ENCODE measurements at regions not wholly inside any gene's neighbourhood (a gene's known extent, or its start where the extent isn't known, plus 50 kb on each side); places are given as distances from the start of the nearest gene placed in this dataset.

- intact Hi-C loops (cut with DNase I), result no loop called here
These were observed 97.3 kb upstream of the THRB start for GRCh38 chr3:24591661-24592555.

GRCh38 chr3:24594161-24594560 lies 99.5 kb upstream of the THRB start:
- intact Hi-C loops (cut with DNase I), result no loop called here
- no peak for DNase-seq

More at GRCh38 chr3:24591661-24592555, 97.3 kb upstream of the THRB start:
- no peak for DNase-seq

GRCh38 chr3:24595796-24596195 lies 101.1 kb upstream of the THRB start:
- intact Hi-C loops (cut with DNase I), result no loop called here
- no peak for DNase-seq

- no peak for DNase-seq
- intact Hi-C loops (cut with DNase I), result no loop called here
These were observed 102.0 kb upstream of the THRB start for GRCh38 chr3:24596626-24597025.

GRCh38 chr3:24598695-24599470 lies 104.2 kb upstream of the THRB start:
- no peak for DNase-seq
- intact Hi-C loops (cut with DNase I), result no loop called here

GRCh38 chr3:24601066-24601939 lies 106.7 kb upstream of the THRB start:
- intact Hi-C loops (cut with DNase I), result no loop called here
- DNase-seq, result no peak

- intact Hi-C loops (cut with DNase I), result no loop called here
- no peak for DNase-seq
These were observed 109.6 kb upstream of the THRB start for GRCh38 chr3:24604215-24604614.

- intact Hi-C loops (cut with DNase I), result no loop called here
- no peak for DNase-seq
These were observed 110.9 kb upstream of the THRB start for GRCh38 chr3:24605511-24606028.

GRCh38 chr3:24607281-24607680 lies 112.6 kb upstream of the THRB start:
- intact Hi-C loops (cut with DNase I), result no loop called here
- no peak for DNase-seq

GRCh38 chr3:24608701-24609390 lies 114.2 kb upstream of the THRB start:
- intact Hi-C loops (cut with DNase I), result no loop called here
- no peak for DNase-seq

- DNase-seq, result no peak
- intact Hi-C loops (cut with DNase I), result no loop called here
These were observed 119.7 kb upstream of the THRB start for GRCh38 chr3:24614359-24614758.

GRCh38 chr3:24615177-24615576 lies 120.5 kb upstream of the THRB start:
- DNase-seq, result no peak
- intact Hi-C loops (cut with DNase I), result no loop called here

- intact Hi-C loops (cut with DNase I), result no loop called here
- no peak for DNase-seq
These were observed 121.6 kb upstream of the THRB start for GRCh38 chr3:24616110-24616829.

- no peak for DNase-seq
- intact Hi-C loops (cut with DNase I), result no loop called here
These were observed 127.5 kb upstream of the THRB start for GRCh38 chr3:24622138-24622537.

- intact Hi-C loops (cut with DNase I), result no loop called here
- no peak for DNase-seq
These were observed 128.1 kb upstream of the THRB start for GRCh38 chr3:24622696-24623225.

- no peak for DNase-seq
- intact Hi-C loops (cut with DNase I), result no loop called here
These were observed 129.0 kb upstream of the THRB start for GRCh38 chr3:24623657-24624056.

- intact Hi-C loops (cut with DNase I), result no loop called here
- DNase-seq, result no peak
These were observed 130.5 kb upstream of the THRB start for GRCh38 chr3:24624938-24625681.

All from head of caudate nucleus (tissue), 42 donors.